HT-29 (cell line): ENCODE measurements at regions not wholly inside any gene's neighbourhood (a gene's known extent, or its start where the extent isn't known, plus 50 kb on each side); places are given as distances from the start of the nearest gene placed in this dataset.

Source experiments
- DNase-seq: peaks from one replicate; pipeline ENCODE4 v3.0.0-alpha.2; 2015; ENCODE audit warnings: low spot score

- DNase-seq = no peak
Observed at GRCh38 chr2:236717120-236717519, 147.5 kb downstream of the ACKR3 start.

DNA sequence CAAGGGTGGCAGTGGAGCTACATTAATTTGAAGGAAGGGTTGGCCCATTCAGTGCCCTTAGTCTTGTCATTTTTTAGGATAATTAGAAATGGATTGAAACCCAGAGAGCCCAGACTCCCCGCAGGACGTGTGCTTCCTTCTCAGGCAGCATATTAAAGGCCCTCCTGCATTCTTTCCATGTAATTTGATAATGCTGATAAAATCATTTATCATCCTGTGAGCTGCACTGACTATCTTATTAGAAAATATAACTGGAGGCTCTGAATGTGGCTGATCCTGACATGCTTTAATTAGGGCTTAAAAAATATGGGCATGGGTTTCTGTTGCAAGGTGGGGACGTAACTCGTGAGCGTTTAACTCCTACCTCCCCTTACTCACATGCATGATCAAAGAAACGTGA lies 148.1 kb downstream of the ACKR3 start:
- no peak for DNase-seq

DNA sequence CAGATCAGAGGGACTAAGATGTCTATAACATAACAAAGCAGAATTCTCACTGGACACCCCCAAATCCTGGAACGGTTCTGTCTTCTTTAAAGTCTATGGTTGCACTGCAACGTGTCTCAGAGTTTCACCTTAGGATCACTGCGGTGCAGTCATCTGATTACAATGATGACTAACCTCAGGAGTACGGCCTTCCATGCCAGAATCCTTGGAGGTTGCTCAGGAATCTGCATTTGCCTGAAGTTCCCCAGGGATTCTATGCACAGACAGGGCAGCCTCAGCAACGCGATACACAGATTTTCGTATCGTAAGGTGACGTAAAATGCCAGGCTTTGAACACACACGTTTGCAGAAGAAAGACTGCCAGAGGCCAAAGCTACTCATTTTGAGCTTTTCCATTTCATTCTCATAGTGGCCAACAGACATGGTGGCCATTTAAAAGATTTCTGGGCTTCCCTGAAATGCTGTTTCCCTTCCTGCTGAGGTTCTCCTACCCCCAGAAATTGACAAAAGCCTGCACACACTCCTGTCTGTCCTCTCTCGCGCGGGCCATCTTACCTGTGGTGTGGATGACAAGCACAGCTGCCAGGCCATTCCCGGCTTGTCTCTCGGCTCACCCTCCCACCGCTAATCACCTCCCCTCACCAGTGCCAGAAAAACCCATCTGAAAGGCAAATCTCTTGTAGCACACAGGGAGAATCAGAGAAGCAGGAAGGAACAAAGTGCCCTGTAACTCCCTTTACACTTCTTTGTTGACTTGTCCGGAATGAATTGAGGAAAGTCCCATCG lies 148.8 kb downstream of the ACKR3 start:
- DNase-seq = no peak

DNA sequence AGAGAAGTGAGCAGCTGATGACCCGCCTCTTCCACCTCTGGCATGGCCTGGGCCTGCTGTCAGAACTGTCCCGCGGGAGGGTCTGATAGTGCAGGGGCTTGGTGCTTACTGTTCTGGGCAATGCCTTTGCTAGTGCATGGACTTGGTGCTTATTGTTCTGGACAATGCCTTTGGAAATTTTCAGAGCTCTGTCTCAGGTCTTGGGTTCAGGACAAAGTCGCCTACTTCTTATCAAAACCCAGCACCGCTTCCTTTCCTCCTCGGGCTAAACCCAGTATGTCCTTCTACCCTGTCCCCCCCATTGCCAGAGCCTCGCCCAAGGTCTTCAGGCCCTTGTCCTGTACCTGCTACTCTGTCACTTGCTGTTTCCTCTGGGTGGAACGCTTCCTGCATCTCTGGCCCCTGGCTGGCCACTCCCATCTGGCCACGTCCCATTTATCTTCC lies 149.6 kb downstream of the ACKR3 start:
- DNase-seq = no peak

DNA sequence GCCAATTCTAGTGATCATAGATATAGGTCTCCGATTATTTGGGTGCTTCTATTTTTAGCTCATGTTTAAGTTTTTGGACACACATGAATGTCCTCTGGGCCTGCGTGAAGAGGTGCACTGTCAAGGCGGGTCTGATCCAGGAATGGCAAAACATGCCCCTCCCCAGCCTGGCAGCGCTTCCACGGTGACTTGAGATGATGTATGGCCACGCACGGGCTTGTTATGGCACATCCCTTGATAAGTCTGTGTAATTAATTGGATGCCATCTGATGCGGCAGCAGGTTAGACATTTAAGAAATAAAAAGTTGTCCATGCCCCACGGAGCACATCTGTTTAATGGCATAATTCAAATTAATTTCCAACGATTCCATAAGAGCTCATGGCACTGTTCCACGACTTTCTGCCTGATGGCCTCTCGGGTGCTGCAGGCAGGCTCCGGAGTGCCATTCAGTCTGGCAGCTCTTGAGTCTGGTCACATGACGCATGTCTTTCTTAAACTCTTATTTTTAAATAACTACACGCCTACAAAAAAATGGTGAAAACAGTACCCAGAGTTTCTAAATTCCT lies 151.4 kb downstream of the ACKR3 start:
- DNase-seq = no peak

GRCh38 chr2:236724200-236724599 lies 154.6 kb downstream of the ACKR3 start:
- DNase-seq = no peak

DNA sequence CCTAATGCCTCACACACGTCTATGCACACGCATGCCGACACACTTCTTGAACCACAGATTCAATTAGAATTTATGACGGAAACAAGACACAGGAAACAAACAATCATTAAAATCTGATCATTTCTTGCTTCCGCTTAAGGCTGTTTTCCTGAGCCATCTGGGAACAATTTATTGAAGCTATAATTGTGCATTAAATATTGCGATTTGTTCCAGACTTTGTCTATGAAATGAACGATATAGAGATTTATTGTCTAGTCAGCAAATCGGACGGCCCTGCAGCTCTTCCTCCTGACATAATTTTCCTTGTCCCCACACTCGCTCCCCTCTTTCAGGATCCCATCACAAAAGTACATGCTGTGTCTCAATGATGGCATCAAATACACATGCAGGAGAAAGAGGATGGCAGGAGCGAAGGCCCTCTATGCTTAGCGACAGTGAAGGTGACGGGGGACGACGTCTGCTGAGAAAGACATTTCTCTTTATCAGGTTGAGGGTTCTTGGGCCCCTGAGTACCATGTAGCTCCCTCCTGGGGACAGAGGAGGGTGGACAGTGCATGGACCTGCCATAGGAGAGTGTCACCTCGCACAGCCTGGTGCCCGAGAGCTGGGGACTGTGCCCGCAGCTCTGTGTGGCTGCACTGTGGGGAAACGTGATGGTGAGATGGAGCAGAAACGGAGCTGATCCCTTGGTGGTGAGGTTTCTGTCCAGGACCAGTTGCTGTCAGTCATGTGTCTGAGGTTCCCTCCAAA lies 157.3 kb downstream of the ACKR3 start:
- DNase-seq = no peak

DNA sequence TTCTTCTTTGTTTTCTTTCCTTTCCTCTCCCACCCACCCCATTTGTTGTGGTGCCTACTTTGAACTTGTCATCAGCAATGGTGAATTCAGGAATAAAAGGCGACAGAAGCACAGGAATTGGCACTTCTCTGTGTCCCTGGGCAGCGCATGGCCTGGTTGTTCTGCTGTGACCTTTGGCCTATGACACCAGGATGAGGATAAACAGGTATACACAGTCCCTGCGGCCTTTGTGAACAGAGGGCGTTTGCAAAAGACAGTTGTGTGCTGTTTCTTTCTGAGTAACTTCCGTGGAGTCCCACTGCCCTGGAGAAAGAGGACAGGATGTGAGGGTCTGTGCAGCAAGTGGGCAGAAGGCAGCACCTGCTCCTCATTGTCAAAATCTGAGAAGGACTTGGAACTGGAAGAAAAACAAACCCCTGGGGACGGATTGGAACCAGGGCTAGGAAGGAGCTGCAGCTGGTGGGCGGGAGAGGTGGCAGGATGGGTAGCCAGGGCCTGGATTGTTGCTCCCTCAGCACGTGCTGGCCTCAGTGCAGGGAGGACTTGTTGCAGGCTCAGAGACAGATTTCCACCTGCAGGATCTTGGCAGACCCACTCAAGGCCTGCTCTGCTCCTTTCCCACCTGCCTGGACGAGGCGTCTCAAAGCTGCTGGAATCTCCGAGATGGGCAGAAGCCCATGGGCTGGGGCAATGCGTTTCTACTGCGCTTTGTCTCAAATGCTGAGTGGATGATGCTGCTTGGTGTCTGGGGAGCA lies 159.5 kb downstream of the ACKR3 start:
- DNase-seq = no peak

DNA sequence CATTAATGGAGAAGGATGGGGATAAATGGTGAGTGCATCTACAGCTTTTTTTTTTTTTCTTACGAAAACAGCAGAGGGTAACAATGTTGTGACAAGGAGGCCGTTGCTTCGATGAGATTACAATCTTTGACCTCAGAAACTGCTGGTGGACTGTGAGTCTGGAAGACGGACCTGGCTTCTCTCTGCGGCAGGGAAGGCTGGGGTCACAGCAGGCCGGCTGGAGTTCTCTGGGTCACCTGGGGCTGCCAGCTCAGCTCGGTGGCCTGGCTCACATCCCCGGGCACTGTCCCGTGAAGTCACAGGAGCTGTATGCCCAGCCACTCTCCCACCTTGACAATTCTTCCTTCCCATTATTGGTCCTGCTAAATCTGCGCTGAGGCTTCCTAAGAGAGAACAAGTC lies 160.8 kb downstream of the ACKR3 start:
- DNase-seq = no peak

DNA sequence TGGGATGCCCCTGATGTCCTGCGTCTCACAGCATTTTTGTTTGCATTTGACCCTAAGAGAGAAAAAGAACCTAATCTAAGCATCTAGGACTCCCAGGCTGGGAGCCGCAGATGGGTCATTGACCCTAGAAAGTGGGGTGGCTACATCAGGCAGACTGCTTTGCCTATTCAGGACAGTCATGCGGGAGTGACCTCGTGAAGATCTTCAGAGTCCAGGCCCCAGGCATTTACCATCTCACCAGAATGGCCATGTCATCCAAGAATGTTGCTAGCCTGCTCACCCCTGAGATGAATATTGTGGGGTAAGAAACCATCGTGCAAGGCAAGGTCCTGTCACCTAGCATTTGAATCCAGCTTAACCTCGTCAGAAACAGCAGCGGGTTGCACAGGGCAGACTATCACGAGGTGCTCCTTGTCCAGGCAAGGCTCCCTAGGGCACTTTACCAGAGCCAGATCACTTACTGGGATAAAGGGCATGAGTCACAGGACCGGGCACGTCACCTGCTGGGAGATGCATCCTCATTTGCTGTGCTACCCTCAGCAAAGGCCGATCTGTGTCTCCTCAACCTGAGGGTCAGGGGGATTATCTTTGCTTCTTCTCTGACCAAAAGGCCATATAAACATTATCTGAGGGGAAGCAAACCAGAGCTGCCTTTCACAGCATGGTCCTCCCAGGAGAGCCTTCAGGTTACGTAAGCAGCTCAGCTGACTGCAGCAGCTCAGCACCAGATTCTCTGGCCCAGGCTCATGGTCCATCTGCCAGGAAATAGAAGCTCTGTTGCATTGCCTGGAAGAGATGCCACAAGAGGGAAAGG lies 162.3 kb downstream of the ACKR3 start:
- no peak for DNase-seq

GRCh38 chr2:236733156-236733555 lies 163.5 kb downstream of the ACKR3 start:
- DNase-seq = no peak

DNA sequence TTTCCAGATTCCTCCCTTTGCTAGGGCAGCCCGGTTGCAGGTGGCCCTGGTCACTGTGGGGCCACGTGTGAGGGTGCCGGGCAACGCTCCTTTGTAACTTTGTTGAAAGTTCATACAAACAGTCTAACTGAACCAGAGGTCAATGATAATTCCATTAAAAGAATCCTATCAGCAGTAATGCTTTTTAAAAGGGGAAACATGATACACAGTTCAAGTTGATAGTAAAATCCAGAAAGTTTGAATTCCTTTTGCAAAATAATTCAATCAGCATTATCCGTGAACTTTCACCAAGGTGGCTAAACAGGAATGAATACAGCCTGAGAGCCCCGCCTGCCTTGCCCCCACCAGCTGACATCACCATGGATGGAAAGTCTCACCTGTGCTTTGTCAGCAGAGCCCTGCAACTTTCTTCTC lies 166.2 kb downstream of the ACKR3 start:
- no peak for DNase-seq

DNA sequence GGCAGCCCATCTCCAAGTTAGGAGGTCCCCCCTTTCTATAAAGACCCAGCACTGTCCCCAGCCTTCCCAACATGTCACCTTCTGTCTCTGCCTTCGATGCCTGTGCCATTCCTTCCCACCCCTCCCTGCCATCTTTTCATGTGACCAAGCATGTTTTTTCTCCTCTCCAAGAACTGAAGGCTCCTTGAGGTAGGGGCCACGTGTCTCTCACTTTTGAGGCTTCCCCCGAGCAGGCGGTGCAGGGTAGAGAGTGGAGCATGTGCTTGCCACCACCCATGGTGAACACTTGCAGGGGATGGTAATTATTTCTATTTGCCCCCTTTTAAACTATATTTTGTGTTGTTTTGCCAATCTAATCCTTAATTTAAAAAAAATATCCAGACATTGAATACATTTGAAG lies 168.4 kb downstream of the ACKR3 start:
- DNase-seq = no peak

DNA sequence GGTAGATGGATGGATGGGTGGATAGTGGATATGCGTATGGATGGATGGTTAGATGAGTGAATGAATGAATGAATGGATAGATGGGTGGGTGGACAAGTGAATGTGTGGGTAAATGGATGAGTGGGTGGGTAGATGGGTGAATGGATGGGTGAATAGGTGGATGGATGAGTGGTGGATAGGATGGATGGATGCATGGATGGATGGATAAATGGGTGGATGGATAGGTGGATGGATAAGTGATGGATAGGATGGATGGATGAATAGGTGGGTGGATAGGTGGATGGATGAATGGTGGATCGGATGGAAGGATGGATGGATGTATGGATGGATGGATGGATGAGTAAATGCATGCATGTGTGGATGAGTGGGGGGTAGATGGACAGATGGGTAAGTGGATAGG lies 169.3 kb downstream of the ACKR3 start:
- DNase-seq = no peak

DNA sequence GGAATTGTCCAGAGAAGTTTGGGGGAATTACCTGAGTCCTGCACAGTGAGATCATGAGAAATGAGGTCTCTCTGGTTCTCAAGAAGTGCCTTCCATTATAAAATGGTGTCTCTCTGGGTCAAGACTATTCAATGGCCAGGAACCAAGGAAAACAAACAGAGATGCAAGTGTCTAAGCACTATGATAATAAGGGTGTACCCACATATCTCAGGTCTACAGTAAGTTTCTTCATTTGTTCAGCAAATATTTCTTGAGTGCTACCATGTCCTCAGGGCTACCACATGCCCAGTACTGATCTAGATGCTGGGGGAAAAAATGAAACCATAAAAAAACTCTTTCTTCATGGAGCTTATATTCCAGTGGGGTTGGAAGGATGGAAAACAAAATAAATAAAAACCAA lies 170.0 kb downstream of the ACKR3 start:
- no peak for DNase-seq

DNA sequence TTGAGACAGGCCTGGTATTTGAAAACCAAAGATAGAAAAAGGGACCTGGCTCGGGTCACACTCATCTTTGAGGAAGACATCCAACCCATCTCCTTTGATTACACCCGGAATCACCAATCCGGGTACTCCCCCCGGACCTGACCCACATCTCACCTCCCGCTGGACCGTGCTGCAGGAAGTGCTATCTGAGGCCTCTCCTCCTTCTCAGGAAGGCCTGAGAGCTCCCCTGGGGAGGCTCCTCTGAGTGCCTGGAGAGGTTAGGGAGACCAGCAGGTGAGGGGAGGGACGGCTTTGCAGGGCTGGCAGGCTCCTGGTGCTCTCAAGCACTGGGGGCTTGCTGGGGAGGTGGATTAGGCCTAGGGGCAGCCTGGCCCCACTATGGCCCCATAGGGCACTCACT lies 170.9 kb downstream of the ACKR3 start:
- no peak for DNase-seq

GRCh38 chr2:236743039-236743920 lies 173.7 kb downstream of the ACKR3 start:
- no peak for DNase-seq

DNA sequence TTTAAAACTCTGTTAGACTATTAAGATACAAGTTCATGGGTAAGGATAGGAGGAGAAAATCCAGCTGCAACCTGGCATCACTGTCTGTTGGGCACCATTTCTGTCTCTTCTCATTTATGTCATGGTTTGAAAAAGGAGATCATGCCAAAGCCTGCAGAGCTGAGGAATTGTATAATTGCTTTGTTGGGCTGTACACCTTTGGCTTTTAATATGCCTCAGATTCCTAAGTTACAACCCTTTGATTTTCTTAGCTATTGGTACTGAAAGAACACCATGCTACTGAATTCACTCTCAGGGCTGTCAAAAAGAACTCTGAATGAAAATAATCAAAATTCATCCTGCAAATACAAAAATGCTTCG lies 174.3 kb downstream of the ACKR3 start:
- DNase-seq = no peak

- no peak for DNase-seq
Observed at GRCh38 chr2:236744281-236744705, 174.7 kb downstream of the ACKR3 start.

GRCh38 chr2:236744716-236745115 lies 175.1 kb downstream of the ACKR3 start:
- DNase-seq = no peak
